DOHH2 (cell line): ENCODE measurements at regions not wholly inside any gene's neighbourhood (a gene's known extent, or its start where the extent isn't known, plus 50 kb on each side); places are given as distances from the start of the nearest gene placed in this dataset.

ENCODE experiments used
- H3F3A ChIP-seq: fragments of 200-600 bp; sonication (generic), shearing (Covaris generic); 2 replicates; pipeline ENCODE4 v1.6.0; 2016; ENCODE audit warnings: antibody characterized with exemption, mild to moderate bottlenecking; ENCODE audit not compliant: control insufficient read depth, insufficient read depth
- H3K27ac ChIP-seq: fragments of 200-600 bp; sonication (generic); 2 replicates; pipeline ENCODE4 v1.5.1; 2014; ENCODE audit warnings: low read depth, mild to moderate bottlenecking, low read length, moderate library complexity
- H3K27me3 ChIP-seq: fragments of 200-600 bp; sonication (generic); 2 replicates; pipeline ENCODE4 v1.6.1; 2014; ENCODE audit warnings: mild to moderate bottlenecking, low read length, mixed read lengths; ENCODE audit not compliant: control insufficient read depth
- H3K36me3 ChIP-seq: fragments of 200-600 bp; sonication (generic); 2 replicates; pipeline ENCODE4 v1.6.1; 2014; ENCODE audit warnings: mild to moderate bottlenecking, low read length, moderate library complexity, mixed read lengths; ENCODE audit not compliant: control insufficient read depth
- H3K4me1 ChIP-seq: fragments of 200-600 bp; sonication (generic); 2 replicates; pipeline ENCODE4 v1.6.1; 2014; ENCODE audit warnings: mild to moderate bottlenecking, low read length, mixed read lengths; ENCODE audit not compliant: control insufficient read depth
- H3K4me2 ChIP-seq: fragments of 200-600 bp; sonication (generic); 2 replicates; pipeline ENCODE4 v1.6.0; 2014; ENCODE audit warnings: mild to moderate bottlenecking, low read length, moderate library complexity
- H3K4me3 ChIP-seq: fragments of 200-600 bp; sonication (generic); 2 replicates; pipeline ENCODE4 v1.5.1; 2014; ENCODE audit warnings: mild to moderate bottlenecking, low read length, mixed read lengths
- H3K79me2 ChIP-seq: fragments of 200-600 bp; sonication (generic); 2 replicates; pipeline ENCODE4 v1.6.1; 2014; ENCODE audit warnings: mild to moderate bottlenecking, low read length, mixed read lengths; ENCODE audit not compliant: control insufficient read depth
- H3K9me2 ChIP-seq: fragments of 200-600 bp; sonication (generic); replicated peaks from 2 replicates; pipeline ENCODE4 v1.6.1; 2014; ENCODE audit warnings: mild to moderate bottlenecking, low read length, mixed read lengths; ENCODE audit not compliant: control insufficient read depth
- H3K9me3 ChIP-seq: fragments of 200-600 bp; sonication (generic); 2 replicates; pipeline ENCODE4 v1.6.1; 2014; ENCODE audit warnings: antibody characterized with exemption, low read length, mixed read lengths; ENCODE audit not compliant: control insufficient read depth, insufficient read depth
- H4K20me1 ChIP-seq: fragments of 200-600 bp; sonication (generic); 2 replicates; pipeline ENCODE4 v1.6.0; 2014; ENCODE audit warnings: low read depth, mild to moderate bottlenecking, antibody characterized with exemption, low read length, moderate library complexity; ENCODE audit not compliant: control insufficient read depth, insufficient read depth
- EZH2phosphoT487 ChIP-seq: fragments of 200-600 bp; sonication (generic); IDR thresholded peaks from 2 replicates; pipeline ENCODE4 v1.6.1; 2017; ENCODE audit warnings: borderline replicate concordance, mild to moderate bottlenecking, antibody characterized with exemption, low read length, moderate library complexity, mixed read lengths
- TF ChIP-seq, protein P1 (sequence below): fragments of 200-600 bp; sonication (generic); IDR thresholded peaks from one replicate; pipeline ENCODE4 v1.5.1; 2014; ENCODE audit warnings: antibody characterized with exemption, mild to moderate bottlenecking, low read depth, low read length; ENCODE audit not compliant: poor library complexity, severe bottlenecking

DNA sequence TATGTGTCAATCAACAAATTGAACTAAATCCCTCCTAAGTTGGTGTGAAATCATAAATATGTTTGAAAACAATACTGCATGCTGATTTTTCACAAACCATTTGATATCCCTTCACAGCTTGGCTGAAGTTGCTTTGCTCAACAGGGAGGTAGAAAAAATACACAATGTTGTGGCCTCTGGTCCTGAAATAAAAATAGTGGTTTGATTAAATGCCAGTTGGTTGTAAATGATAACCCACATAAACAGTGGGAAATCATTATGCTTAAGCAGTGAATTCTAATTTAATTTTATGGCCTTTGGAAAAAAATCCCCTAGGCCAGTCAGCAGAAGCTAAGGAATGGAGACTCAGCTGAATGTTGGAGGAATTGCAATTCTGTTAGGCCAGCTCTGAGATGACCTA lies 359.4 kb upstream of the CWC22 start:
- Histone ChIP-seq H4K20me1 (no peaks in the 10 kb centered on the region), H3K4me1 (peaks cover 18% of the 10 kb centered on the region), H3K27ac (peak overlapping the region; percentile 45; the same call in 1 of the 2 replicates), H3K4me2 (peak overlapping the region; percentile 50; the same call in 1 of the 2 replicates), H3F3A (no peaks in the 10 kb centered on the region), H3K9me2 (no peaks in the 10 kb centered on the region), H3K27me3 (no peaks in the 10 kb centered on the region), H3K9me3 (no peaks in the 10 kb centered on the region), H3K79me2 (no peaks in the 10 kb centered on the region), H3K4me3 (no peak overlapping the region), H3K36me3 (no peaks in the 10 kb centered on the region)
- TF ChIP-seq EZH2phosphoT487, result no peak
- TF ChIP-seq, protein P1, sequence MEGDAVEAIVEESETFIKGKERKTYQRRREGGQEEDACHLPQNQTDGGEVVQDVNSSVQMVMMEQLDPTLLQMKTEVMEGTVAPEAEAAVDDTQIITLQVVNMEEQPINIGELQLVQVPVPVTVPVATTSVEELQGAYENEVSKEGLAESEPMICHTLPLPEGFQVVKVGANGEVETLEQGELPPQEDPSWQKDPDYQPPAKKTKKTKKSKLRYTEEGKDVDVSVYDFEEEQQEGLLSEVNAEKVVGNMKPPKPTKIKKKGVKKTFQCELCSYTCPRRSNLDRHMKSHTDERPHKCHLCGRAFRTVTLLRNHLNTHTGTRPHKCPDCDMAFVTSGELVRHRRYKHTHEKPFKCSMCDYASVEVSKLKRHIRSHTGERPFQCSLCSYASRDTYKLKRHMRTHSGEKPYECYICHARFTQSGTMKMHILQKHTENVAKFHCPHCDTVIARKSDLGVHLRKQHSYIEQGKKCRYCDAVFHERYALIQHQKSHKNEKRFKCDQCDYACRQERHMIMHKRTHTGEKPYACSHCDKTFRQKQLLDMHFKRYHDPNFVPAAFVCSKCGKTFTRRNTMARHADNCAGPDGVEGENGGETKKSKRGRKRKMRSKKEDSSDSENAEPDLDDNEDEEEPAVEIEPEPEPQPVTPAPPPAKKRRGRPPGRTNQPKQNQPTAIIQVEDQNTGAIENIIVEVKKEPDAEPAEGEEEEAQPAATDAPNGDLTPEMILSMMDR, result no peak

DNA sequence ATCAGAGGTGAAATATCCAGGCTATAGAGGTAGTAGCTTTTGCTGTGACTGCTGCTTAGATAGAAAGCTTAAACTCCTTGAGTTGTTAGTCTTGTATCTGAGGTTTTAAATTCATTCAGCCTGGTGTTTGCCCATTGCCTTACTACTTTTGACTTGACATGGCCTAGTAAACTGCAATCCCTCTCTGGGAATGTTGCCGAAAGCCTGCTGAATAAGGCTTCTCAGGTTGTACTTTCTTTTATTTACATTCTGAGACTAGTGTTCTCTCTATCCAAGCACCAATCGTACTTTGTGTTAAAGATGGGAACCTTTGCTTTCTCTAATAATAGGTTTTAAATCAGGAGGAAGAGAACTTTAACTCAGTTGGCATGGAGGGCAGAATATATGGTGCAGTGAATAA lies 357.6 kb upstream of the CWC22 start:
- Histone ChIP-seq H3K9me2 (no peaks in the 10 kb centered on the region), H3K36me3 (no peaks in the 10 kb centered on the region), H3K4me3 (no peak overlapping the region), H3K4me1 (peaks cover 28% of the 10 kb centered on the region), H3K27me3 (no peaks in the 10 kb centered on the region), H3K4me2 (no peak overlapping the region), H3K79me2 (no peaks in the 10 kb centered on the region), H4K20me1 (no peaks in the 10 kb centered on the region), H3F3A (no peaks in the 10 kb centered on the region), H3K27ac (no peak overlapping the region), H3K9me3 (no peaks in the 10 kb centered on the region)
- no peak for TF ChIP-seq EZH2phosphoT487

GRCh38 chr2:180360283-180360618 lies 353.2 kb upstream of the CWC22 start:
- H3K36me3 ChIP-seq, result no peaks in the 10 kb centered on the region
- no peaks in the 10 kb centered on the region for H3K79me2 ChIP-seq
- H3F3A ChIP-seq, result no peaks in the 10 kb centered on the region
- H3K27me3 ChIP-seq, result 0 out of 2 replicates have a peak, but pooled peaks cover 3% of the 10 kb centered on the region
- H3K4me3 ChIP-seq, result 0 out of 2 replicates have a peak overlapping the region, but pooled peaks have one; percentile 13
- no peak for TF ChIP-seq EZH2phosphoT487
- TF ChIP-seq, protein P1, result no peak
- no peaks in the 10 kb centered on the region for H4K20me1 ChIP-seq
- no peaks in the 10 kb centered on the region for H3K9me3 ChIP-seq
- peak overlapping the region; percentile 20 for H3K4me2 ChIP-seq
- H3K27ac ChIP-seq, result no peak overlapping the region
- H3K9me2 ChIP-seq, result no peaks in the 10 kb centered on the region
- peaks cover 16% of the 10 kb centered on the region for H3K4me1 ChIP-seq

DNA sequence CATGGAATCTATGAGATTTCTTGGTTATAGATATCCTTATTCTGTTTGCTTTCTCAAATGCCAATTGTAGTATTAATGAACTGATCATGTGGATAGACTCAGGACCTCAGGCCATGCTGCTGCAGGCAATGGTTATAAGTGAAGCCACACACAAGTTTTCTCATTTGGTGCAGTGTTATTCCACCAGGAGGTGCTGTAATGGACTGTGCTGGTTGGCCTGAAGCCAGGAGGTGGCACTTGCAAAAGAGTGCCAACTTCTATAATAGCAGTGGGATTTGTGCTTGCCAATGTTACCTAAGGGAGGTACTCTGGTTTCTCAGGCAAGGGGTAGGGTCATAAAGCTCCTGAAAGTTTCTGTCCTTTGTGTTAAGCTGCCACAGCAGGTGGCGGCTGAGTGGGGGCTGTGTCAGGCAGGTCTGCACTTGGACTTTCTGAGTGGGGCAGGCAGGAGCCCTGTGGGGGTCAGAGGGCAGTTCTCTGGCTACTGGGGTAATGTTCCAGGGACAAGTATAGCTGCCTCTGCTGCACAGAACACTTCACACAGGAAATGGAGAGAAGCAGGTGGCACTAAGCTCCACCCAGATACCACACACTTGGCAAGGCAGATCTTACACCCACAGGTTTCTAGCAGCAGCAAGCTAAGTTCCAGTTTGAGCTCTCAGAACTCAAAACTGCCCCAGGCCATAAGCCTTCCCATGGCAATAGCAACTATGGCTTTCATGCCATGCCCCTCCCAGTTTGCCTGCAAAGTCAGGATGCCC lies 352.6 kb upstream of the CWC22 start:
- H3K79me2 ChIP-seq, result no peaks in the 10 kb centered on the region
- 0 out of 2 replicates have a peak, but pooled peaks cover 3% of the 10 kb centered on the region for H3K27me3 ChIP-seq
- no peaks in the 10 kb centered on the region for H3F3A ChIP-seq
- no peak for TF ChIP-seq EZH2phosphoT487
- TF ChIP-seq, protein P1, result peak; percentile 52
- peak overlapping the region; percentile 20 for H3K4me2 ChIP-seq
- 0 out of 2 replicates have a peak overlapping the region, but pooled peaks have one; percentile 13 for H3K4me3 ChIP-seq
- H4K20me1 ChIP-seq, result no peaks in the 10 kb centered on the region
- H3K9me3 ChIP-seq, result no peaks in the 10 kb centered on the region
- H3K36me3 ChIP-seq, result no peaks in the 10 kb centered on the region
- no peak overlapping the region for H3K27ac ChIP-seq
- H3K4me1 ChIP-seq, result peaks cover 16% of the 10 kb centered on the region
- no peaks in the 10 kb centered on the region for H3K9me2 ChIP-seq
